ENCODE measurements at regions not wholly inside any gene's neighbourhood (a gene's known extent, or its start where the extent isn't known, plus 50 kb on each side); places are given as distances from the start of the nearest gene placed in this dataset.

DNA sequence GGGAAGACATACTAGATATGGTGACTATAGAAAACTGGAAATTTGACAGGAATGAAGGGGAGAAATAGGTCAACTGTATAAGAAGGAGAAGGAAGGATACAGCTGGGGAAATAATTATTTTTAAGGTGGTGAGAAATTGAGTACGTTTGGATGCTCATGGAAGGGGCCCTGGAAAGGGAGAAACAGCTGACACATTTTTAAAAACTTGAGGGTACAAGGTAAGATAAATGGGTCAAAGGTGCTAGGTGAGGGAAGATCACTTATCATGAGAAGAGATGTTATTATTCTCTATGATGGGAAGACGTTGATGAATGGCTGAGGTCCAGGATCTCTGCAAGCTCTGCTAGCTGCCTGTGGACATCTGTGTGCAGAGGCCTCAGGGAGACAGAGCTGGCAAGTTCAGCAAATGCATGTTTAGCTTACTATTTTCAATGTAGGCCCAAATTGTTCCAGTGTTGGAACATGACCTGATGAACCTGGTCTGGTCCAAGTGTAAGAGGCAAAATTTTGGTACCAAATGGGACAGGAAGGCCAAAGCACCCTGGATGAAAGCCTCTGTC lies 181.7 kb downstream of the MTRR start:
- TF ChIP-seq, protein P1, sequence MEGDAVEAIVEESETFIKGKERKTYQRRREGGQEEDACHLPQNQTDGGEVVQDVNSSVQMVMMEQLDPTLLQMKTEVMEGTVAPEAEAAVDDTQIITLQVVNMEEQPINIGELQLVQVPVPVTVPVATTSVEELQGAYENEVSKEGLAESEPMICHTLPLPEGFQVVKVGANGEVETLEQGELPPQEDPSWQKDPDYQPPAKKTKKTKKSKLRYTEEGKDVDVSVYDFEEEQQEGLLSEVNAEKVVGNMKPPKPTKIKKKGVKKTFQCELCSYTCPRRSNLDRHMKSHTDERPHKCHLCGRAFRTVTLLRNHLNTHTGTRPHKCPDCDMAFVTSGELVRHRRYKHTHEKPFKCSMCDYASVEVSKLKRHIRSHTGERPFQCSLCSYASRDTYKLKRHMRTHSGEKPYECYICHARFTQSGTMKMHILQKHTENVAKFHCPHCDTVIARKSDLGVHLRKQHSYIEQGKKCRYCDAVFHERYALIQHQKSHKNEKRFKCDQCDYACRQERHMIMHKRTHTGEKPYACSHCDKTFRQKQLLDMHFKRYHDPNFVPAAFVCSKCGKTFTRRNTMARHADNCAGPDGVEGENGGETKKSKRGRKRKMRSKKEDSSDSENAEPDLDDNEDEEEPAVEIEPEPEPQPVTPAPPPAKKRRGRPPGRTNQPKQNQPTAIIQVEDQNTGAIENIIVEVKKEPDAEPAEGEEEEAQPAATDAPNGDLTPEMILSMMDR (IDR thresholded peaks at IDR 0.05 in 2 of 3, conservative IDR thresholded peaks at IDR 0.05 in 1 of 3; ENCODE audit: control insufficient read depth in 2 of 3, extremely low read depth in 1 of 3, insufficient read depth in 1 of 3, low read depth in 3 of 3, low read length in 3 of 3): no peak
- TF ChIP-seq CEBPB (IDR thresholded peaks at IDR 0.05; ENCODE audit: borderline replicate concordance in 1 of 2, low read depth in 2 of 2, low read length in 2 of 2): no peak

Data from GM12878 (cell line).